ENCODE measurements at regions not wholly inside any gene's neighbourhood (a gene's known extent, or its start where the extent isn't known, plus 50 kb on each side); places are given as distances from the start of the nearest gene placed in this dataset.

- no peaks in the 10 kb centered on the region for H3K27me3 ChIP-seq (ENCODE audit: insufficient read depth in 3 of 3, low read length in 2 of 3)
- H3K27ac ChIP-seq = no peak overlapping the region
- TF ChIP-seq CTCF (IDR thresholded peaks at IDR 0.05) = no peak
- no peaks in the 10 kb centered on the region for H3K36me3 ChIP-seq (ENCODE audit: insufficient read depth in 1 of 2, low read depth in 1 of 2)
- WGBS, 3 donors = 89 to 99% (median 90%) methylated on average over 3 of the region's 3 CpGs
- H3K4me3 ChIP-seq = no peak overlapping the region
- DNase-seq (no peak), ATAC-seq (no peak)
- no peaks in the 10 kb centered on the region for H3K4me1 ChIP-seq
- no peaks in the 10 kb centered on the region for H3K9me3 ChIP-seq
- intact Hi-C loops (cut with DNase I) = no loop called here
Measured at GRCh38 chr9:107872457-107873192, 383.1 kb upstream of the KLF4 start.

GRCh38 chr9:107870927-107871680 lies 381.5 kb upstream of the KLF4 start:
- DNase-seq (no peak), ATAC-seq (no peak)
- no peak overlapping the region for H3K27ac ChIP-seq
- no peaks in the 10 kb centered on the region for H3K36me3 ChIP-seq (ENCODE audit: insufficient read depth in 1 of 2, low read depth in 1 of 2)
- H3K9me3 ChIP-seq = no peaks in the 10 kb centered on the region
- no peak overlapping the region for H3K4me3 ChIP-seq
- no peak for TF ChIP-seq CTCF (IDR thresholded peaks at IDR 0.05)
- WGBS, 3 donors = 92 to 94% (median 94%) methylated on average over 3 of the region's 3 CpGs
- H3K27me3 ChIP-seq (ENCODE audit: insufficient read depth in 3 of 3, low read length in 2 of 3) = no peaks in the 10 kb centered on the region
- intact Hi-C loops (cut with DNase I) = no loop called here
- H3K4me1 ChIP-seq = no peaks in the 10 kb centered on the region

- intact Hi-C loops (cut with DNase I) = no loop called here
- H3K36me3 ChIP-seq (ENCODE audit: insufficient read depth in 1 of 2, low read depth in 1 of 2) = no peaks in the 10 kb centered on the region
- H3K9me3 ChIP-seq = no peaks in the 10 kb centered on the region
- no peaks in the 10 kb centered on the region for H3K4me1 ChIP-seq
- WGBS, 3 donors = 77 to 88% (median 84%) methylated on average over 6 of the region's 6 CpGs
- H3K27ac ChIP-seq = no peak overlapping the region
- ATAC-seq (no peak), DNase-seq (no peak)
- no peak overlapping the region for H3K4me3 ChIP-seq
- no peaks in the 10 kb centered on the region for H3K27me3 ChIP-seq (ENCODE audit: insufficient read depth in 3 of 3, low read length in 2 of 3)
- no peak for TF ChIP-seq CTCF (IDR thresholded peaks at IDR 0.05)
Measured at GRCh38 chr9:107870221-107870620, 380.7 kb upstream of the KLF4 start.

GRCh38 chr9:107869111-107869510 lies 379.5 kb upstream of the KLF4 start:
- Histone ChIP-seq H3K36me3 (ENCODE audit: insufficient read depth in 1 of 2, low read depth in 1 of 2) (no peaks in the 10 kb centered on the region), H3K4me1 (no peaks in the 10 kb centered on the region), H3K27ac (no peak overlapping the region), H3K9me3 (no peaks in the 10 kb centered on the region), H3K4me3 (no peak overlapping the region), H3K27me3 (ENCODE audit: insufficient read depth in 3 of 3, low read length in 2 of 3) (no peaks in the 10 kb centered on the region)
- intact Hi-C loops (cut with DNase I) = no loop called here
- TF ChIP-seq CTCF (IDR thresholded peaks at IDR 0.05) = no peak
- DNase-seq (no peak), ATAC-seq (no peak)
- WGBS, 3 donors = 33 to 44% (median 37%) methylated on average over 3 of the region's 3 CpGs
